GM23338 (cell line): ENCODE measurements at regions not wholly inside any gene's neighbourhood (a gene's known extent, or its start where the extent isn't known, plus 50 kb on each side); places are given as distances from the start of the nearest gene placed in this dataset.

Source experiments
- ATAC-seq: fragments of 200-7000 bp; cut with Tn5 transposase; 3 replicates; pipeline ENCODE4 v1.9.1; 2020
- DNase-seq: peaks from one replicate; pipeline ENCODE4 v3.0.0-alpha.2; 2015; ENCODE audit warnings: low spot score
- H2AFZ ChIP-seq: fragments of 200-600 bp; sonication (generic); 2 replicates; pipeline ENCODE4 v1.8.0; 2016; ENCODE audit warnings: antibody characterized with exemption, mild to moderate bottlenecking, moderate library complexity
- H3F3A ChIP-seq: fragments of 200-600 bp; sonication (generic); replicated peaks from 2 replicates; pipeline ENCODE4 v1.8.0; 2017; ENCODE audit warnings: antibody characterized with exemption, mixed run types, low read depth
- H3K27ac ChIP-seq: fragments of 200-600 bp; sonication (generic); 2 replicates; pipeline ENCODE4 v1.6.1; 2016; ENCODE audit warnings: low read depth
- H3K27me3 ChIP-seq: fragments of 200-600 bp; sonication (generic); 2 replicates; pipeline ENCODE4 v1.8.0; 2016; ENCODE audit warnings: mild to moderate bottlenecking, mixed run types, moderate library complexity; ENCODE audit not compliant: insufficient read depth
- H3K36me3 ChIP-seq: fragments of 200-600 bp; sonication (generic); 2 replicates; pipeline ENCODE4 v1.8.0; 2016; ENCODE audit warnings: mild to moderate bottlenecking; ENCODE audit not compliant: insufficient read depth
- H3K4me1 ChIP-seq: fragments of 200-600 bp; sonication (generic); 2 replicates; pipeline ENCODE4 v1.8.0; 2016; ENCODE audit warnings: mild to moderate bottlenecking, moderate library complexity; ENCODE audit not compliant: insufficient read depth
- H3K4me2 ChIP-seq: fragments of 200-600 bp; sonication (generic); 2 replicates; pipeline ENCODE4 v1.7.1; 2017; ENCODE audit warnings: mixed run types
- H3K4me3 ChIP-seq: fragments of 200-600 bp; sonication (generic); 2 replicates; pipeline ENCODE4 v1.6.1; 2016; ENCODE audit warnings: mixed run types
- H3K79me2 ChIP-seq: fragments of 200-600 bp; sonication (generic); replicated peaks from 2 replicates; pipeline ENCODE4 v1.8.0; 2017; ENCODE audit warnings: mild to moderate bottlenecking; ENCODE audit not compliant: insufficient read depth
- H3K9me2 ChIP-seq: fragments of 200-600 bp; sonication (generic); 2 replicates; pipeline ENCODE4 v1.8.0; 2017; ENCODE audit not compliant: insufficient read depth
- H4K20me1 ChIP-seq: fragments of 200-600 bp; sonication (generic); replicated peaks from 2 replicates; pipeline ENCODE4 v1.8.0; 2017; ENCODE audit warnings: mild to moderate bottlenecking; ENCODE audit not compliant: insufficient read depth
- H3K27ac Mint-ChIP-seq: 2 replicates; pipeline ENCODE4 v1.8.0; 2020; ENCODE audit warnings: inconsistent platforms, mild to moderate bottlenecking, moderate library complexity, mixed read lengths
- H3K27me3 Mint-ChIP-seq: 3 replicates; pipeline ENCODE4 v1.8.0; 2022; ENCODE audit warnings: low read depth, mild to moderate bottlenecking, moderate library complexity, mixed read lengths, inconsistent platforms; ENCODE audit not compliant: insufficient read depth, poor library complexity
- H3K36me3 Mint-ChIP-seq: 3 replicates; pipeline ENCODE4 v1.8.0; 2021; ENCODE audit warnings: low read depth, mild to moderate bottlenecking, inconsistent platforms, moderate library complexity, mixed read lengths
- H3K4me1 Mint-ChIP-seq: 3 replicates; pipeline ENCODE4 v1.8.0; 2020; ENCODE audit warnings: mild to moderate bottlenecking, inconsistent platforms, mixed read lengths
- H3K4me3 Mint-ChIP-seq: 3 replicates; pipeline ENCODE4 v1.8.0; 2021; ENCODE audit warnings: moderate library complexity, mild to moderate bottlenecking, inconsistent platforms, mixed read lengths
- H3K9me3 Mint-ChIP-seq: 3 replicates; pipeline ENCODE4 v1.8.0; 2020; ENCODE audit warnings: moderate library complexity, mild to moderate bottlenecking, inconsistent platforms, mixed read lengths
- CREB1 ChIP-seq: fragments of 250-450 bp; sonication (Bioruptor Pico); IDR thresholded peaks from 2 replicates; pipeline ENCODE4 v1.5.0; 2020; ENCODE audit warnings: low read depth, mild to moderate bottlenecking, moderate library complexity
- EZH2 ChIP-seq: fragments of 200-600 bp; sonication (generic); IDR thresholded peaks from one replicate; pipeline ENCODE4 v1.8.0; 2017; ENCODE audit warnings: antibody characterized with exemption, mild to moderate bottlenecking, low read depth; ENCODE audit not compliant: unreplicated experiment
- EZH2phosphoT487 ChIP-seq: fragments of 200-600 bp; sonication (generic); IDR thresholded peaks from one replicate; pipeline ENCODE4 v1.8.1; 2018; ENCODE audit warnings: antibody characterized with exemption; ENCODE audit not compliant: unreplicated experiment
- NANOG ChIP-seq: IDR thresholded peaks from 2 replicates; pipeline ENCODE4 v1.6.1; 2016; ENCODE audit warnings: antibody characterized with exemption, borderline replicate concordance
- POLR2AphosphoS5 ChIP-seq: IDR thresholded peaks from 2 replicates; pipeline ENCODE4 v1.6.1; 2016; ENCODE audit warnings: antibody characterized with exemption, low read depth
- REST ChIP-seq: IDR thresholded peaks from one replicate; pipeline ENCODE4 v1.6.1; 2018; ENCODE audit warnings: antibody characterized with exemption; ENCODE audit not compliant: unreplicated experiment
- STAT1 ChIP-seq: IDR thresholded peaks from one replicate; pipeline ENCODE4 v1.6.1; 2016; ENCODE audit warnings: antibody characterized with exemption; ENCODE audit not compliant: unreplicated experiment
- ZNF114 ChIP-seq: fragments of 250-450 bp; sonication (Bioruptor Pico); IDR thresholded peaks from 2 replicates; pipeline ENCODE4 v1.5.0; 2020; ENCODE audit warnings: mild to moderate bottlenecking, moderate library complexity
- ZNF331 ChIP-seq: fragments of 250-450 bp; sonication (Bioruptor Pico); IDR thresholded peaks from 2 replicates; pipeline ENCODE4 v1.5.0; 2020; ENCODE audit warnings: low read depth, mild to moderate bottlenecking, moderate library complexity
- TF ChIP-seq, protein P1 (sequence below): fragments of 250-450 bp; sonication (Bioruptor Pico); IDR thresholded peaks from 2 replicates; pipeline ENCODE4 v1.5.0; 2020; ENCODE audit warnings: mild to moderate bottlenecking, moderate library complexity
- TF ChIP-seq, protein P2 (sequence below), 2 experiments: fragments of 200-600 bp in 1 of 2; sonication (generic) in 1 of 2; conservative IDR thresholded peaks; 2 replicates each; pipeline versions ENCODE4 v1.5.1 to v1.6.1; 2016 to 2017; ENCODE audit warnings: antibody characterized with exemption in 2 of 2, low read depth in 2 of 2, mild to moderate bottlenecking in 2 of 2, moderate library complexity in 1 of 2

DNA sequence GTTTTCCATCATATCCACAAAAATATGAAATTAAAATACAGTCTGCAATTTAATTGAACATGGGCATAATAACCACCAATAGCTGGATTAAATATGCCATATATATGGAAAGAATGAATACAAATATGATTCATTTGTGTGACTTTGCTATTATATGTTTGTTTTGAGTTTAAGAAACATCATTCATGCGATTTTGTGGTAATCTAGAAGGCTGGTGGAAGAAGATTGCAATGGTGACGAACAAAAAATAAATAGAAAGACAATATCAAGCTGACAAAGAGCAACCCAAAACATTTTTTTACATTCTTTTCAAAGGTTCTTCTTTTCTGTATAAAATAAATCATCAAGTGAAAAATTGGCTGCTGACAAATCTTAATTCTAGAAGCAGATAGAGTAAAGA lies 610.0 kb downstream of the MAT2B start:
- no peaks in the 10 kb centered on the region for H3K27me3 ChIP-seq
- peaks cover 12% of the 10 kb centered on the region; the same call in 1 of the 3 replicates for H3K36me3 Mint-ChIP-seq
- H3K9me3 Mint-ChIP-seq = peaks cover 11% of the 10 kb centered on the region; the same call in 2 of the 3 replicates
- no peak for DNase-seq
- H3K36me3 ChIP-seq = no peaks in the 10 kb centered on the region
- H3F3A ChIP-seq = no peaks in the 10 kb centered on the region
- no peak overlapping the region for H3K27ac ChIP-seq
- no peaks in the 10 kb centered on the region for H3K27me3 Mint-ChIP-seq
- no peak overlapping the region for H3K4me2 ChIP-seq
- no peak overlapping the region for H3K4me3 Mint-ChIP-seq
- H3K27ac Mint-ChIP-seq = no peak overlapping the region
- no peak overlapping the region for H3K4me3 ChIP-seq
- H2AFZ ChIP-seq = no peak overlapping the region
- H3K4me1 Mint-ChIP-seq = peaks cover 9% of the 10 kb centered on the region; the same call in 2 of the 3 replicates
- peaks cover 7% of the 10 kb centered on the region; the same call in 1 of the 2 replicates for H3K9me2 ChIP-seq
- peaks cover 7% of the 10 kb centered on the region; the same call in 1 of the 2 replicates for H3K4me1 ChIP-seq
- no peak for ATAC-seq
- TF ChIP-seq ZNF114 (no peak), ZNF331 (CRISPR knock-in tag) (no peak), REST (no peak), STAT1 (no peak), EZH2 (no peak), NANOG (no peak), CREB1 (CRISPR knock-in tag) (no peak), EZH2phosphoT487 (no peak), POLR2AphosphoS5 (no peak)
- TF ChIP-seq, protein P1, sequence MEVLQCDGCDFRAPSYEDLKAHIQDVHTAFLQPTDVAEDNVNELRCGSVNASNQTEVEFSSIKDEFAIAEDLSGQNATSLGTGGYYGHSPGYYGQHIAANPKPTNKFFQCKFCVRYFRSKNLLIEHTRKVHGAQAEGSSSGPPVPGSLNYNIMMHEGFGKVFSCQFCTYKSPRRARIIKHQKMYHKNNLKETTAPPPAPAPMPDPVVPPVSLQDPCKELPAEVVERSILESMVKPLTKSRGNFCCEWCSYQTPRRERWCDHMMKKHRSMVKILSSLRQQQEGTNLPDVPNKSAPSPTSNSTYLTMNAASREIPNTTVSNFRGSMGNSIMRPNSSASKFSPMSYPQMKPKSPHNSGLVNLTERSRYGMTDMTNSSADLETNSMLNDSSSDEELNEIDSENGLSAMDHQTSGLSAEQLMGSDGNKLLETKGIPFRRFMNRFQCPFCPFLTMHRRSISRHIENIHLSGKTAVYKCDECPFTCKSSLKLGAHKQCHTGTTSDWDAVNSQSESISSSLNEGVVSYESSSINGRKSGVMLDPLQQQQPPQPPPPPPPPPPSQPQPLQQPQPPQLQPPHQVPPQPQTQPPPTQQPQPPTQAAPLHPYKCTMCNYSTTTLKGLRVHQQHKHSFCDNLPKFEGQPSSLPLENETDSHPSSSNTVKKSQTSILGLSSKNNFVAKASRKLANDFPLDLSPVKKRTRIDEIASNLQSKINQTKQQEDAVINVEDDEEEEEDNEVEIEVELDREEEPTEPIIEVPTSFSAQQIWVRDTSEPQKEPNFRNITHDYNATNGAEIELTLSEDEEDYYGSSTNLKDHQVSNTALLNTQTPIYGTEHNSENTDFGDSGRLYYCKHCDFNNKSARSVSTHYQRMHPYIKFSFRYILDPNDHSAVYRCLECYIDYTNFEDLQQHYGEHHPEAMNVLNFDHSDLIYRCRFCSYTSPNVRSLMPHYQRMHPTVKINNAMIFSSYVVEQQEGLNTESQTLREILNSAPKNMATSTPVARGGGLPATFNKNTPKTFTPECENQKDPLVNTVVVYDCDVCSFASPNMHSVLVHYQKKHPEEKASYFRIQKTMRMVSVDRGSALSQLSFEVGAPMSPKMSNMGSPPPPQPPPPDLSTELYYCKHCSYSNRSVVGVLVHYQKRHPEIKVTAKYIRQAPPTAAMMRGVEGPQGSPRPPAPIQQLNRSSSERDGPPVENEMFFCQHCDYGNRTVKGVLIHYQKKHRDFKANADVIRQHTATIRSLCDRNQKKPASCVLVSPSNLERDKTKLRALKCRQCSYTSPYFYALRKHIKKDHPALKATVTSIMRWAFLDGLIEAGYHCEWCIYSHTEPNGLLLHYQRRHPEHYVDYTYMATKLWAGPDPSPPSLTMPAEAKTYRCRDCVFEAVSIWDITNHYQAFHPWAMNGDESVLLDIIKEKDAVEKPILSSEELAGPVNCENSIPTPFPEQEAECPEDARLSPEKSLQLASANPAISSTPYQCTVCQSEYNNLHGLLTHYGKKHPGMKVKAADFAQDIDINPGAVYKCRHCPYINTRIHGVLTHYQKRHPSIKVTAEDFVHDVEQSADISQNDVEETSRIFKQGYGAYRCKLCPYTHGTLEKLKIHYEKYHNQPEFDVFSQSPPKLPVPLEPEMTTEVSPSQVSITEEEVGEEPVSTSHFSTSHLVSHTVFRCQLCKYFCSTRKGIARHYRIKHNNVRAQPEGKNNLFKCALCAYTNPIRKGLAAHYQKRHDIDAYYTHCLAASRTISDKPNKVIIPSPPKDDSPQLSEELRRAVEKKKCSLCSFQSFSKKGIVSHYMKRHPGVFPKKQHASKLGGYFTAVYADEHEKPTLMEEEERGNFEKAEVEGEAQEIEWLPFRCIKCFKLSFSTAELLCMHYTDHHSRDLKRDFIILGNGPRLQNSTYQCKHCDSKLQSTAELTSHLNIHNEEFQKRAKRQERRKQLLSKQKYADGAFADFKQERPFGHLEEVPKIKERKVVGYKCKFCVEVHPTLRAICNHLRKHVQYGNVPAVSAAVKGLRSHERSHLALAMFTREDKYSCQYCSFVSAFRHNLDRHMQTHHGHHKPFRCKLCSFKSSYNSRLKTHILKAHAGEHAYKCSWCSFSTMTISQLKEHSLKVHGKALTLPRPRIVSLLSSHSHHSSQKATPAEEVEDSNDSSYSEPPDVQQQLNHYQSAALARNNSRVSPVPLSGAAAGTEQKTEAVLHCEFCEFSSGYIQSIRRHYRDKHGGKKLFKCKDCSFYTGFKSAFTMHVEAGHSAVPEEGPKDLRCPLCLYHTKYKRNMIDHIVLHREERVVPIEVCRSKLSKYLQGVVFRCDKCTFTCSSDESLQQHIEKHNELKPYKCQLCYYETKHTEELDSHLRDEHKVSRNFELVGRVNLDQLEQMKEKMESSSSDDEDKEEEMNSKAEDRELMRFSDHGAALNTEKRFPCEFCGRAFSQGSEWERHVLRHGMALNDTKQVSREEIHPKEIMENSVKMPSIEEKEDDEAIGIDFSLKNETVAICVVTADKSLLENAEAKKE = no peak
- TF ChIP-seq, protein P2, sequence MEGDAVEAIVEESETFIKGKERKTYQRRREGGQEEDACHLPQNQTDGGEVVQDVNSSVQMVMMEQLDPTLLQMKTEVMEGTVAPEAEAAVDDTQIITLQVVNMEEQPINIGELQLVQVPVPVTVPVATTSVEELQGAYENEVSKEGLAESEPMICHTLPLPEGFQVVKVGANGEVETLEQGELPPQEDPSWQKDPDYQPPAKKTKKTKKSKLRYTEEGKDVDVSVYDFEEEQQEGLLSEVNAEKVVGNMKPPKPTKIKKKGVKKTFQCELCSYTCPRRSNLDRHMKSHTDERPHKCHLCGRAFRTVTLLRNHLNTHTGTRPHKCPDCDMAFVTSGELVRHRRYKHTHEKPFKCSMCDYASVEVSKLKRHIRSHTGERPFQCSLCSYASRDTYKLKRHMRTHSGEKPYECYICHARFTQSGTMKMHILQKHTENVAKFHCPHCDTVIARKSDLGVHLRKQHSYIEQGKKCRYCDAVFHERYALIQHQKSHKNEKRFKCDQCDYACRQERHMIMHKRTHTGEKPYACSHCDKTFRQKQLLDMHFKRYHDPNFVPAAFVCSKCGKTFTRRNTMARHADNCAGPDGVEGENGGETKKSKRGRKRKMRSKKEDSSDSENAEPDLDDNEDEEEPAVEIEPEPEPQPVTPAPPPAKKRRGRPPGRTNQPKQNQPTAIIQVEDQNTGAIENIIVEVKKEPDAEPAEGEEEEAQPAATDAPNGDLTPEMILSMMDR (conservative IDR thresholded peaks at IDR 0.05; ENCODE audit: low read depth in 2 of 2) = no peak
- H3K79me2 ChIP-seq = no peaks in the 10 kb centered on the region
- no peaks in the 10 kb centered on the region for H4K20me1 ChIP-seq
